ENCODE measurements at regions not wholly inside any gene's neighbourhood (a gene's known extent, or its start where the extent isn't known, plus 50 kb on each side); places are given as distances from the start of the nearest gene placed in this dataset.

DNA sequence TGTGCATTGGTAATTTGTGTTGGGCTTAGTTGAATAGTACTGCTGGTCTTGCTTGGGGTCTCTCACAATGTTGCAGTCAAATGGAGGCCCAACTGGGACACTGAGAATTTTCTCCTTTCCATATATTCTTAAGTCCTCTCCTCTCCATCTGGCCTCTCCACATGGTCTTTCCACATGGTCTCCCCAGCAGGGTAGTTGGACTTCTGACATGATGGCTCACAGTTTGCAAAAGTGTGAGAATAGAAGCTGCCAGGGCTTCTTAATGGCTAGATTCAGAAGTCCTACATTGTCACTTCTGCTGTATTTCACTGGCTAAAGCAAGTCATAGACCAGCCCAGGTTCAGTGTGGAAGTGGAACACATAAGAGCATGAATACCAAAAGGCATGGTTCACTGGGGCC, 318.5 kb upstream of the TNP1 start:
- TF ChIP-seq, protein P1, sequence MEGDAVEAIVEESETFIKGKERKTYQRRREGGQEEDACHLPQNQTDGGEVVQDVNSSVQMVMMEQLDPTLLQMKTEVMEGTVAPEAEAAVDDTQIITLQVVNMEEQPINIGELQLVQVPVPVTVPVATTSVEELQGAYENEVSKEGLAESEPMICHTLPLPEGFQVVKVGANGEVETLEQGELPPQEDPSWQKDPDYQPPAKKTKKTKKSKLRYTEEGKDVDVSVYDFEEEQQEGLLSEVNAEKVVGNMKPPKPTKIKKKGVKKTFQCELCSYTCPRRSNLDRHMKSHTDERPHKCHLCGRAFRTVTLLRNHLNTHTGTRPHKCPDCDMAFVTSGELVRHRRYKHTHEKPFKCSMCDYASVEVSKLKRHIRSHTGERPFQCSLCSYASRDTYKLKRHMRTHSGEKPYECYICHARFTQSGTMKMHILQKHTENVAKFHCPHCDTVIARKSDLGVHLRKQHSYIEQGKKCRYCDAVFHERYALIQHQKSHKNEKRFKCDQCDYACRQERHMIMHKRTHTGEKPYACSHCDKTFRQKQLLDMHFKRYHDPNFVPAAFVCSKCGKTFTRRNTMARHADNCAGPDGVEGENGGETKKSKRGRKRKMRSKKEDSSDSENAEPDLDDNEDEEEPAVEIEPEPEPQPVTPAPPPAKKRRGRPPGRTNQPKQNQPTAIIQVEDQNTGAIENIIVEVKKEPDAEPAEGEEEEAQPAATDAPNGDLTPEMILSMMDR (IDR thresholded peaks at IDR 0.05; ENCODE audit: low read depth, low read length, poor library complexity, severe bottlenecking), result no peak
- TF ChIP-seq EZH2phosphoT487 (IDR thresholded peaks at IDR 0.05; ENCODE audit: borderline replicate concordance, low read length), result no peak
- H3K4me3 ChIP-seq (ENCODE audit: low read length), result no peak overlapping the region
- no peaks in the 10 kb centered on the region for H3K79me2 ChIP-seq (ENCODE audit: control insufficient read depth, low read length)
- H3K27me3 ChIP-seq (ENCODE audit: control insufficient read depth, low read length), result no peaks in the 10 kb centered on the region; the same call in 1 of the 2 replicates
- H3K27ac ChIP-seq (ENCODE audit: low read depth, low read length), result no peak overlapping the region
- H3K4me2 ChIP-seq (ENCODE audit: low read length), result no peak overlapping the region
- no peaks in the 10 kb centered on the region for H3K4me1 ChIP-seq (ENCODE audit: control insufficient read depth, low read length)
- no peaks in the 10 kb centered on the region for H3F3A ChIP-seq (ENCODE audit: control insufficient read depth, insufficient read depth)
- H4K20me1 ChIP-seq (ENCODE audit: control insufficient read depth, insufficient read depth, low read depth, low read length), result no peaks in the 10 kb centered on the region
- no peaks in the 10 kb centered on the region for H3K9me2 ChIP-seq (replicated peaks; ENCODE audit: control insufficient read depth, low read length)
- no peaks in the 10 kb centered on the region for H3K36me3 ChIP-seq (ENCODE audit: control insufficient read depth, low read length)
- no peaks in the 10 kb centered on the region for H3K9me3 ChIP-seq (ENCODE audit: control insufficient read depth, insufficient read depth, low read length)

DNA sequence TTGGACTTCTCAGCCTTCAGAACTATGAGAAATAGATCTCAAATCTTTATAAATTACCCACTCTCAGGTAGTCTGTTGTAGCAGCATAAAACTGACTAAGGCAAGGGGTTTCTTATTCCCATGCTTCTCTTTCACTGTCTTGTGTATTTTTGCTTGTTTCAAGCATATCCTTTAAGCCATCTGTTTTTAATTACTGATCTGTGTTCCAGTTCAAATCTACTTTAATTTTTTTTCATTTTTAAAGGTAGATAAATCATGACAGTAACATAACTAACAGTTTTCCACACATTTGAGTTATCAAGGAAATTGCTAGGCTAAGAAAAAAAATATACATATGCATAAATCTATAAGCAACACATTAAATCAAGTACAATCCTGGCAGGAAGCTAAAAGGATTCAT, 317.9 kb upstream of the TNP1 start:
- no peak overlapping the region for H3K4me2 ChIP-seq (ENCODE audit: low read length)
- no peaks in the 10 kb centered on the region for H3K4me1 ChIP-seq (ENCODE audit: control insufficient read depth, low read length)
- H3K79me2 ChIP-seq (ENCODE audit: control insufficient read depth, low read length), result no peaks in the 10 kb centered on the region
- H3K9me2 ChIP-seq (replicated peaks; ENCODE audit: control insufficient read depth, low read length), result no peaks in the 10 kb centered on the region
- H3K27ac ChIP-seq (ENCODE audit: low read depth, low read length), result no peak overlapping the region
- TF ChIP-seq EZH2phosphoT487 (IDR thresholded peaks at IDR 0.05; ENCODE audit: borderline replicate concordance, low read length), result no peak
- TF ChIP-seq, protein P1 (IDR thresholded peaks at IDR 0.05; ENCODE audit: low read depth, low read length, poor library complexity, severe bottlenecking), result no peak
- no peaks in the 10 kb centered on the region; the same call in 1 of the 2 replicates for H3K27me3 ChIP-seq (ENCODE audit: control insufficient read depth, low read length)
- H3F3A ChIP-seq (ENCODE audit: control insufficient read depth, insufficient read depth), result no peaks in the 10 kb centered on the region
- H3K4me3 ChIP-seq (ENCODE audit: low read length), result no peak overlapping the region
- H3K9me3 ChIP-seq (ENCODE audit: control insufficient read depth, insufficient read depth, low read length), result no peaks in the 10 kb centered on the region
- H3K36me3 ChIP-seq (ENCODE audit: control insufficient read depth, low read length), result no peaks in the 10 kb centered on the region
- no peaks in the 10 kb centered on the region for H4K20me1 ChIP-seq (ENCODE audit: control insufficient read depth, insufficient read depth, low read depth, low read length)

DNA sequence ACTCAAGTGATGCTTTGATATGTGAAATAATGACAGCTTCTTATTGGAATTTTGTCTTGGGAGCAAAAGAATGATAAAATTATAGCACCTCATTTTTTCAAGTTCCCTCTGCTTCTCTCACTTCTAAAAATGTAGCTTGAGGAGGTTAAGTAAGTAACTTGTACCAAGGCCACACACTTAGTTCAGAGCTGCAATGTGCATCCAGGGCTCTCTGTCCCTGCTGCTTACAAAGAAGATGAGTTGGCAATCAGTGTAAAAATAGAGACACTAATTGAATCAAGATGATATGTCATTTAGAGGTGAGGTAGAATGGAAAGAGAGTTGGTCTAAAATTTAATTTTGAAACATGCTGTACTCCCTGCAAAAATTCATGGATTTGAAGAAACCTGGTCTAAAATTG, 312.0 kb upstream of the TNP1 start:
- Histone ChIP-seq H3K4me2 (ENCODE audit: low read length) (no peak overlapping the region), H3K79me2 (ENCODE audit: control insufficient read depth, low read length) (no peaks in the 10 kb centered on the region), H3K9me2 (replicated peaks; ENCODE audit: control insufficient read depth, low read length) (no peaks in the 10 kb centered on the region), H3K9me3 (ENCODE audit: control insufficient read depth, insufficient read depth, low read length) (no peaks in the 10 kb centered on the region), H3K4me3 (ENCODE audit: low read length) (no peak overlapping the region), H3K27ac (ENCODE audit: low read depth, low read length) (no peak overlapping the region), H3K27me3 (ENCODE audit: control insufficient read depth, low read length) (no peaks in the 10 kb centered on the region; the same call in 1 of the 2 replicates), H3F3A (ENCODE audit: control insufficient read depth, insufficient read depth) (no peaks in the 10 kb centered on the region), H3K36me3 (ENCODE audit: control insufficient read depth, low read length) (no peaks in the 10 kb centered on the region), H3K4me1 (ENCODE audit: control insufficient read depth, low read length) (no peaks in the 10 kb centered on the region), H4K20me1 (ENCODE audit: control insufficient read depth, insufficient read depth, low read depth, low read length) (no peaks in the 10 kb centered on the region)
- no peak for TF ChIP-seq EZH2phosphoT487 (IDR thresholded peaks at IDR 0.05; ENCODE audit: borderline replicate concordance, low read length)
- TF ChIP-seq, protein P1 (IDR thresholded peaks at IDR 0.05; ENCODE audit: low read depth, low read length, poor library complexity, severe bottlenecking), result no peak

Measured in DOHH2 (cell line).